HEK293T (cell line): ENCODE measurements at regions not wholly inside any gene's neighbourhood (a gene's known extent, or its start where the extent isn't known, plus 50 kb on each side); places are given as distances from the start of the nearest gene placed in this dataset.

Experiments used
- BHLHE40 ChIP-seq: fragments of 450-650 bp; IDR thresholded peaks from 2 replicates; pipeline ENCODE4 v1.6.1; 2016; ENCODE audit warnings: mild to moderate bottlenecking, moderate library complexity, borderline replicate concordance
- FOXK2 ChIP-seq: fragments of 450-650 bp; IDR thresholded peaks from 2 replicates; pipeline ENCODE4 v1.6.1; 2016; ENCODE audit warnings: mild to moderate bottlenecking
- FOXM1 ChIP-seq: fragments of 450-650 bp; IDR thresholded peaks from 2 replicates; pipeline ENCODE4 v1.6.1; 2017; ENCODE audit warnings: mild to moderate bottlenecking, borderline replicate concordance
- NFRKB ChIP-seq: fragments of 450-650 bp; IDR thresholded peaks from 2 replicates; pipeline ENCODE4 v1.6.1; 2016; ENCODE audit warnings: mild to moderate bottlenecking, moderate library complexity
- SUZ12 ChIP-seq: fragments of 450-650 bp; IDR thresholded peaks from 2 replicates; pipeline ENCODE4 v1.6.1; 2016; ENCODE audit warnings: mild to moderate bottlenecking
- TARDBP ChIP-seq: fragments of 450-650 bp; IDR thresholded peaks from 2 replicates; pipeline ENCODE4 v1.6.1; 2016
- ZNF384 ChIP-seq: fragments of 450-650 bp; IDR thresholded peaks from 2 replicates; pipeline ENCODE4 v1.6.1; 2016

- TF ChIP-seq BHLHE40 (no peak), NFRKB (no peak), ZNF384 (no peak), SUZ12 (no peak), FOXM1 (no peak), TARDBP (no peak), FOXK2 (no peak)
Observed at GRCh38 chr17:77721846-77722160, 236.7 kb upstream of the TNRC6C start.
